DND-41 (cell line): ENCODE measurements at regions not wholly inside any gene's neighbourhood (a gene's known extent, or its start where the extent isn't known, plus 50 kb on each side); places are given as distances from the start of the nearest gene placed in this dataset.

Experiments used
- ATAC-seq: fragments of 200-7000 bp; cut with Tn5 transposase; 3 replicates; pipeline ENCODE4 v1.9.1; 2021; ENCODE audit warnings: low read depth; ENCODE audit not compliant: insufficient read depth
- DNase-seq: peaks from one replicate; pipeline ENCODE4 v3.0.0-alpha.2; 2020
- H2AFZ ChIP-seq: 2 replicates; pipeline ENCODE4 v1.6.0; 2012; ENCODE audit warnings: low read depth, low read length
- H3K27ac ChIP-seq: 2 replicates; pipeline ENCODE4 v1.5.1; 2012; ENCODE audit warnings: low read length, inconsistent platforms
- H3K27me3 ChIP-seq: fragments of 200-600 bp; sonication (generic); 2 replicates; pipeline ENCODE4 v1.6.0; 2012; ENCODE audit warnings: low read length, mild to moderate bottlenecking, inconsistent platforms; ENCODE audit not compliant: insufficient read depth, poor library complexity
- H3K36me3 ChIP-seq: 2 replicates; pipeline ENCODE4 v1.5.1; 2012; ENCODE audit warnings: low read length, inconsistent platforms; ENCODE audit not compliant: insufficient read depth
- H3K4me1 ChIP-seq: 2 replicates; pipeline ENCODE4 v1.5.1; 2012; ENCODE audit warnings: mild to moderate bottlenecking, low read length; ENCODE audit not compliant: insufficient read depth
- H3K4me2 ChIP-seq: 2 replicates; pipeline ENCODE4 v1.6.0; 2012; ENCODE audit warnings: mild to moderate bottlenecking, moderate library complexity, low read length, inconsistent platforms; ENCODE audit not compliant: insufficient read depth
- H3K4me3 ChIP-seq, 2 experiments: fragments of 200-600 bp in 1 of 2; shearing (Covaris generic) in 1 of 2; 2 replicates each; pipeline ENCODE4 v1.5.1; 2012 to 2016; ENCODE audit warnings: inconsistent platforms in 2 of 2, low read length in 2 of 2, mild to moderate bottlenecking in 2 of 2, low read depth in 1 of 2, moderate library complexity in 1 of 2
- H3K79me2 ChIP-seq: 2 replicates; pipeline ENCODE4 v1.6.0; 2012; ENCODE audit warnings: low read length, inconsistent platforms; ENCODE audit not compliant: insufficient read depth
- H3K9ac ChIP-seq: 2 replicates; pipeline ENCODE4 v1.6.0; 2012; ENCODE audit warnings: low read depth, mild to moderate bottlenecking, inconsistent platforms, low read length, moderate library complexity
- H3K9me3 ChIP-seq: 2 replicates; pipeline ENCODE4 v1.5.1; 2012; ENCODE audit warnings: low read length, moderate library complexity, mild to moderate bottlenecking, inconsistent platforms; ENCODE audit not compliant: insufficient read depth, severe bottlenecking
- H4K20me1 ChIP-seq: 2 replicates; pipeline ENCODE4 v1.6.0; 2012; ENCODE audit warnings: low read length; ENCODE audit not compliant: insufficient read depth
- EZH2 ChIP-seq: IDR thresholded peaks from 3 replicates; pipeline ENCODE4 v1.6.1; 2012; ENCODE audit warnings: borderline replicate concordance, low read depth, mild to moderate bottlenecking, moderate library complexity, low read length, inconsistent platforms; ENCODE audit not compliant: severe bottlenecking
- TF ChIP-seq, protein P1 (sequence below): IDR thresholded peaks from 2 replicates; pipeline ENCODE4 v1.5.1; 2012; ENCODE audit warnings: borderline replicate concordance, low read length, moderate library complexity, mild to moderate bottlenecking; ENCODE audit not compliant: poor library complexity, severe bottlenecking; ENCODE audit errors: extremely low read depth

DNA sequence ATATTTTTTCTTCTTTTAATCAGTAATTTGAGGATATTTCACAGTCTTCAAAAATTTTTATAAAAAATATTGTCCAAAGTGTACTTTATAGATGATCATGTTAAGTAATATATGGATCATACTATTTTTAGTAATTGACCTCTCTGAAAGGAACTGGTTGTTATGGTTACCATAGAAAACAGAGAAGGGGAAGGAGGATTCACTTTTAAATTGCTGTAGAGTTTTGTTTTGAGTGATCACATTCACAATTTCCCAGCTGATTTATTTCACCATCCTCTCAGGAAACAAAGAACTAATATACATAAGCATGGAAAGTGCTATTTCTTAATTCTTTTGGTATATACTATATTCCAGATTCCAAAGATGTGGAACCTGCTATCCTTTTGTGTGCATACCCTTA lies 56.5 kb upstream of the NREP start:
- Histone ChIP-seq H3K27ac (no peak overlapping the region), H3K27me3 (no peaks in the 10 kb centered on the region), H3K9me3 (peaks cover 2% of the 10 kb centered on the region), H3K9ac (no peak overlapping the region), H2AFZ (no peak overlapping the region), H3K79me2 (no peaks in the 10 kb centered on the region), H3K4me1 (peaks cover 18% of the 10 kb centered on the region; the same call in 1 of the 2 replicates), H3K36me3 (no peaks in the 10 kb centered on the region), H3K4me2 (no peak overlapping the region), H4K20me1 (no peaks in the 10 kb centered on the region), H3K4me3 (no peak overlapping the region)
- ATAC-seq (no peak), DNase-seq (no peak)
- TF ChIP-seq EZH2: no peak
- TF ChIP-seq, protein P1, sequence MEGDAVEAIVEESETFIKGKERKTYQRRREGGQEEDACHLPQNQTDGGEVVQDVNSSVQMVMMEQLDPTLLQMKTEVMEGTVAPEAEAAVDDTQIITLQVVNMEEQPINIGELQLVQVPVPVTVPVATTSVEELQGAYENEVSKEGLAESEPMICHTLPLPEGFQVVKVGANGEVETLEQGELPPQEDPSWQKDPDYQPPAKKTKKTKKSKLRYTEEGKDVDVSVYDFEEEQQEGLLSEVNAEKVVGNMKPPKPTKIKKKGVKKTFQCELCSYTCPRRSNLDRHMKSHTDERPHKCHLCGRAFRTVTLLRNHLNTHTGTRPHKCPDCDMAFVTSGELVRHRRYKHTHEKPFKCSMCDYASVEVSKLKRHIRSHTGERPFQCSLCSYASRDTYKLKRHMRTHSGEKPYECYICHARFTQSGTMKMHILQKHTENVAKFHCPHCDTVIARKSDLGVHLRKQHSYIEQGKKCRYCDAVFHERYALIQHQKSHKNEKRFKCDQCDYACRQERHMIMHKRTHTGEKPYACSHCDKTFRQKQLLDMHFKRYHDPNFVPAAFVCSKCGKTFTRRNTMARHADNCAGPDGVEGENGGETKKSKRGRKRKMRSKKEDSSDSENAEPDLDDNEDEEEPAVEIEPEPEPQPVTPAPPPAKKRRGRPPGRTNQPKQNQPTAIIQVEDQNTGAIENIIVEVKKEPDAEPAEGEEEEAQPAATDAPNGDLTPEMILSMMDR: no peak

GRCh38 chr5:111810112-111810511 lies 53.1 kb upstream of the NREP start:
- Histone ChIP-seq H3K27me3 (no peaks in the 10 kb centered on the region), H3K27ac (no peak overlapping the region), H3K79me2 (no peaks in the 10 kb centered on the region), H3K9me3 (no peaks in the 10 kb centered on the region), H3K4me1 (peaks cover 21% of the 10 kb centered on the region), H3K4me2 (no peak overlapping the region), H4K20me1 (no peaks in the 10 kb centered on the region), H3K9ac (no peak overlapping the region), H3K4me3 (no peak overlapping the region), H3K36me3 (no peaks in the 10 kb centered on the region), H2AFZ (no peak overlapping the region)
- TF ChIP-seq, protein P1: no peak
- no peak for TF ChIP-seq EZH2
- no peak for DNase-seq
- ATAC-seq: no peak
